Body of pancreas (tissue), 4 donors: ENCODE measurements at regions not wholly inside any gene's neighbourhood (a gene's known extent, or its start where the extent isn't known, plus 50 kb on each side); places are given as distances from the start of the nearest gene placed in this dataset.

Experiments
- POLR2A ChIP-seq, 3 donors: fragments of 450-650 bp; IDR thresholded peaks; one replicate each; pipeline ENCODE4 v1.6.1; 2016; ENCODE audit warnings: antibody characterized with exemption in 3 of 3, mild to moderate bottlenecking in 2 of 3
- TF ChIP-seq, protein P1 (sequence below), 7 experiments: fragments of 450-650 bp in 4 of 7; fragments of 200-600 bp in 3 of 7; sonication (generic) in 3 of 7; IDR thresholded peaks; one replicate each; pipeline ENCODE4 v1.5.1; 2016 to 2019; ENCODE audit warnings: antibody characterized with exemption in 7 of 7

DNA sequence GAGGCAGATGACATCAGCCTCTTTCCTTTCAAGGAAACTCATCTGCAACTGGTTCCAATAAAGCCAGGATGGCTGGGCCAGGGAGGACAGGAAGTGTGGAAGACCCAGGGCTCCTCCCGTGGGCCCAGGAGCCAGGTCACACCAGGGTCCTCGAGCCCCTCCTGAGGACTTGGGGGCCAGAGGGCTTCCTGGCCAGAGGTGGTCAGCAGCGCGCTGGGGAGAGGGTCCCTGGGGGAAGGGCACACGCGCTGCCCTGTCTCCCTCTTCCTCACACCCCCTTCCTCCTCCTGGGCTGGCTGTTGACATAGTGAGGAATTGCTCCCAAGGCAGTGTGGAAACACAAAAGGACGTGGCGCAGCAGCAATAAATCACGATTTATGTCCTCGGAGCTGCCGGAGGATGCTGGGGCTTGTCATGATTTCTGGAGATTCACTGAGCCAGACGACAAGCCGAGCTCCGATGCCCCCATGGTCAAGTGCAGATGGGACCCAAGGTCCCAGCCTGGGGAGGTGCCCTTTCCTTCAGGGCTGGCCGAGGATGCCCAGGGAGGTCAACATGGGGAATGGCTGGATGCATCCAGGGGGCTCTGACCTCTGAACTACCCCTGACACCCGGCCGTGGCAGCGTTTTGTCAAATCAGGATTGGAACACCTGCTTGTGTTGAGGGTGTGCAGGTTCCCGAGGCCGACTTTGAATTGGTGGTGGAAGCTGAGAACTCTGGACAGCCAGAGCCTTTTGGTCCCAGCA, 152.6 kb downstream of the IRF8 start:
- TF ChIP-seq, protein P1, sequence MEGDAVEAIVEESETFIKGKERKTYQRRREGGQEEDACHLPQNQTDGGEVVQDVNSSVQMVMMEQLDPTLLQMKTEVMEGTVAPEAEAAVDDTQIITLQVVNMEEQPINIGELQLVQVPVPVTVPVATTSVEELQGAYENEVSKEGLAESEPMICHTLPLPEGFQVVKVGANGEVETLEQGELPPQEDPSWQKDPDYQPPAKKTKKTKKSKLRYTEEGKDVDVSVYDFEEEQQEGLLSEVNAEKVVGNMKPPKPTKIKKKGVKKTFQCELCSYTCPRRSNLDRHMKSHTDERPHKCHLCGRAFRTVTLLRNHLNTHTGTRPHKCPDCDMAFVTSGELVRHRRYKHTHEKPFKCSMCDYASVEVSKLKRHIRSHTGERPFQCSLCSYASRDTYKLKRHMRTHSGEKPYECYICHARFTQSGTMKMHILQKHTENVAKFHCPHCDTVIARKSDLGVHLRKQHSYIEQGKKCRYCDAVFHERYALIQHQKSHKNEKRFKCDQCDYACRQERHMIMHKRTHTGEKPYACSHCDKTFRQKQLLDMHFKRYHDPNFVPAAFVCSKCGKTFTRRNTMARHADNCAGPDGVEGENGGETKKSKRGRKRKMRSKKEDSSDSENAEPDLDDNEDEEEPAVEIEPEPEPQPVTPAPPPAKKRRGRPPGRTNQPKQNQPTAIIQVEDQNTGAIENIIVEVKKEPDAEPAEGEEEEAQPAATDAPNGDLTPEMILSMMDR (IDR thresholded peaks at IDR 0.05), result no peak
- no peak for TF ChIP-seq POLR2A (IDR thresholded peaks at IDR 0.05)
